ENCODE measurements at regions not wholly inside any gene's neighbourhood (a gene's known extent, or its start where the extent isn't known, plus 50 kb on each side); places are given as distances from the start of the nearest gene placed in this dataset.

- dilution Hi-C loops (cut with HindIII; ENCODE audit: low sequenced_read_pairs, unreplicated experiment) (no loop called here), in situ Hi-C loops (cut with MboI; ENCODE audit: low sequenced_read_pairs) (no loop called here), intact Hi-C loops (cut with micrococcal nuclease) (no loop called here)
- H3K9me1 ChIP-seq (ENCODE audit: insufficient read depth, low read length) = no peaks in the 10 kb centered on the region
- WGBS, 2 experiments (ENCODE audit: extremely low coverage in 2 of 2, insufficient read length in 1 of 2) = 83% methylated on average over 2 of the region's 10 CpGs; no CpG with 5 or more reads in 1 of the 2 experiments
- H2BK120ac ChIP-seq (ENCODE audit: low read depth, low read length) = no peak overlapping the region
- no peaks in the 10 kb centered on the region for H3K27me3 ChIP-seq (ENCODE audit: control insufficient read depth, insufficient read depth, low read length)
- TF ChIP-seq RCOR1 (IDR thresholded peaks at IDR 0.05; ENCODE audit: insufficient replicate concordance, low read length) = no peak
- TF ChIP-seq, protein P1, sequence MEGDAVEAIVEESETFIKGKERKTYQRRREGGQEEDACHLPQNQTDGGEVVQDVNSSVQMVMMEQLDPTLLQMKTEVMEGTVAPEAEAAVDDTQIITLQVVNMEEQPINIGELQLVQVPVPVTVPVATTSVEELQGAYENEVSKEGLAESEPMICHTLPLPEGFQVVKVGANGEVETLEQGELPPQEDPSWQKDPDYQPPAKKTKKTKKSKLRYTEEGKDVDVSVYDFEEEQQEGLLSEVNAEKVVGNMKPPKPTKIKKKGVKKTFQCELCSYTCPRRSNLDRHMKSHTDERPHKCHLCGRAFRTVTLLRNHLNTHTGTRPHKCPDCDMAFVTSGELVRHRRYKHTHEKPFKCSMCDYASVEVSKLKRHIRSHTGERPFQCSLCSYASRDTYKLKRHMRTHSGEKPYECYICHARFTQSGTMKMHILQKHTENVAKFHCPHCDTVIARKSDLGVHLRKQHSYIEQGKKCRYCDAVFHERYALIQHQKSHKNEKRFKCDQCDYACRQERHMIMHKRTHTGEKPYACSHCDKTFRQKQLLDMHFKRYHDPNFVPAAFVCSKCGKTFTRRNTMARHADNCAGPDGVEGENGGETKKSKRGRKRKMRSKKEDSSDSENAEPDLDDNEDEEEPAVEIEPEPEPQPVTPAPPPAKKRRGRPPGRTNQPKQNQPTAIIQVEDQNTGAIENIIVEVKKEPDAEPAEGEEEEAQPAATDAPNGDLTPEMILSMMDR (conservative IDR thresholded peaks at IDR 0.05; ENCODE audit: low read depth, low read length) = no peak
- no peak overlapping the region for H3K18ac ChIP-seq (ENCODE audit: low read depth, low read length)
- no peak overlapping the region for H2BK15ac ChIP-seq (ENCODE audit: low read depth, low read length)
- no peak overlapping the region for H3K9ac ChIP-seq (ENCODE audit: low read depth, low read length)
- H3K23ac ChIP-seq (ENCODE audit: low read depth, low read length) = no peak overlapping the region
- H2BK5ac ChIP-seq (ENCODE audit: low read depth, low read length, poor library complexity, severe bottlenecking) = no peak overlapping the region
- H3K4me3 ChIP-seq (ENCODE audit: insufficient read depth, low read depth, low read length) = no peak overlapping the region
- H3K4ac ChIP-seq (ENCODE audit: low read depth, low read length) = no peak overlapping the region
- H2BK20ac ChIP-seq (ENCODE audit: low read depth, low read length) = no peak overlapping the region
- no peak for ATAC-seq (ENCODE audit: low read depth)
- H3K4me2 ChIP-seq (ENCODE audit: low read depth, low read length) = no peak overlapping the region
- ChIA-PET CTCF (no interaction called here), POLR2A (ENCODE audit: unreplicated experiment) (no interaction called here)
- no peak for DNase-seq
- H4K91ac ChIP-seq (ENCODE audit: insufficient read depth, low read depth, low read length) = no peak overlapping the region
- no peak overlapping the region for H2AK5ac ChIP-seq (ENCODE audit: low read depth, low read length)
- H4K5ac ChIP-seq (ENCODE audit: low read depth, low read length) = no peak overlapping the region
- H3K4me1 ChIP-seq (ENCODE audit: control insufficient read depth, insufficient read depth, low read length) = no peaks in the 10 kb centered on the region; the same call in 1 of the 2 replicates
- no TSS peak for BruUV-seq (replicated peaks)
- peaks cover 2% of the 10 kb centered on the region; the same call in 1 of the 2 replicates for H3K9me3 ChIP-seq (ENCODE audit: control insufficient read depth, insufficient read depth, low read length)
- no peak overlapping the region for H4K8ac ChIP-seq (ENCODE audit: low read depth in 2 of 2, low read length in 2 of 2)
- no peak overlapping the region for H3K14ac ChIP-seq (replicated peaks; ENCODE audit: low read depth, low read length)
- H2AK9ac ChIP-seq (replicated peaks; ENCODE audit: low read depth, low read length, poor library complexity) = no peak overlapping the region
- no peaks in the 10 kb centered on the region for H3K79me1 ChIP-seq (ENCODE audit: low read depth in 1 of 2, low read length in 2 of 2)
- H2AFZ ChIP-seq (replicated peaks; ENCODE audit: low read length, poor library complexity) = no peak overlapping the region
- H4K20me1 ChIP-seq (ENCODE audit: insufficient read depth, low read length) = no peaks in the 10 kb centered on the region
- H3K36me3 ChIP-seq (ENCODE audit: control insufficient read depth, insufficient read depth, low read length) = no peaks in the 10 kb centered on the region
- H3K56ac ChIP-seq (ENCODE audit: extremely low read depth, insufficient read depth, low read length) = no peak overlapping the region
- H3K27ac ChIP-seq (ENCODE audit: insufficient read depth, low read length) = no peak overlapping the region
Measured at GRCh38 chr16:55118701-55119260, 188.1 kb downstream of the IRX5 start.

All from IMR-90 (cell line).